Fibroblast of lung (primary cell): ENCODE measurements at regions not wholly inside any gene's neighbourhood (a gene's known extent, or its start where the extent isn't known, plus 50 kb on each side); places are given as distances from the start of the nearest gene placed in this dataset.

ENCODE experiments used
- DNase-seq, 2 donors: peaks; one replicate each; pipeline versions ENCODE4 v3.0.0 to v3.0.0-alpha.2; 2010; ENCODE audit warnings: low read depth in 2 of 2
- H2AFZ ChIP-seq: 2 replicates; pipeline ENCODE4 v1.5.1; 2012; ENCODE audit warnings: low read length, control low read depth, inconsistent platforms
- H3K27ac ChIP-seq: 2 replicates; pipeline ENCODE4 v1.5.1; 2011; ENCODE audit warnings: low read length, control low read depth; ENCODE audit not compliant: insufficient read depth
- H3K27me3 ChIP-seq: 2 replicates; pipeline ENCODE4 v1.5.1; 2011; ENCODE audit warnings: mild to moderate bottlenecking, low read length; ENCODE audit not compliant: control insufficient read depth, insufficient read depth
- H3K36me3 ChIP-seq: 2 replicates; pipeline ENCODE4 v1.5.1; 2011; ENCODE audit warnings: low read length; ENCODE audit not compliant: control insufficient read depth, insufficient read depth
- H3K4me1 ChIP-seq: 2 replicates; pipeline ENCODE4 v1.5.1; 2011; ENCODE audit warnings: low read length; ENCODE audit not compliant: control insufficient read depth, insufficient read depth; ENCODE audit errors: extremely low read depth
- H3K4me2 ChIP-seq: 2 replicates; pipeline ENCODE4 v1.5.1; 2011; ENCODE audit warnings: low read length, control low read depth; ENCODE audit not compliant: insufficient read depth; ENCODE audit errors: extremely low read depth
- H3K4me3 ChIP-seq, 4 experiments: fragments of 200-600 bp in 1 of 4; sonication (generic) in 1 of 4; replicated peaks in 1 of 4; 2 replicates each; pipeline ENCODE4 v1.5.1; 2011 to 2016; ENCODE audit warnings: low read length in 4 of 4, low read depth in 3 of 4, mild to moderate bottlenecking in 3 of 4, control low read depth in 2 of 4, inconsistent platforms in 1 of 4, mixed read lengths in 1 of 4; ENCODE audit not compliant: insufficient read depth in 1 of 4; ENCODE audit errors: control extremely low read depth in 1 of 4
- H3K79me2 ChIP-seq: 2 replicates; pipeline ENCODE4 v1.5.1; 2012; ENCODE audit warnings: mild to moderate bottlenecking, low read length, inconsistent platforms; ENCODE audit not compliant: control insufficient read depth, insufficient read depth
- H3K9ac ChIP-seq: 2 replicates; pipeline ENCODE4 v1.5.1; 2011; ENCODE audit warnings: mild to moderate bottlenecking, low read length, control low read depth; ENCODE audit not compliant: insufficient read depth
- H3K9me3 ChIP-seq: 2 replicates; pipeline ENCODE4 v1.5.1; 2012; ENCODE audit warnings: low read depth, low read length; ENCODE audit not compliant: control insufficient read depth, insufficient read depth
- H4K20me1 ChIP-seq: 2 replicates; pipeline ENCODE4 v1.5.1; 2011; ENCODE audit warnings: low read length; ENCODE audit not compliant: control insufficient read depth, insufficient read depth; ENCODE audit errors: extremely low read depth
- CTCF ChIP-seq, 2 donors: IDR thresholded peaks in 1 of 2; conservative IDR thresholded peaks in 1 of 2; 1 replicate in 1 of 2; 2 replicates in 1 of 2; pipeline ENCODE4 v1.5.1; 2011 to 2012; ENCODE audit warnings: low read length in 2 of 2, control low read depth in 1 of 2, inconsistent platforms in 1 of 2, low read depth in 1 of 2, mild to moderate bottlenecking in 1 of 2
- EZH2 ChIP-seq: IDR thresholded peaks from 2 replicates; pipeline ENCODE4 v1.5.1; 2012; ENCODE audit warnings: low read length, control low read depth, mild to moderate bottlenecking; ENCODE audit errors: missing control alignments

DNA sequence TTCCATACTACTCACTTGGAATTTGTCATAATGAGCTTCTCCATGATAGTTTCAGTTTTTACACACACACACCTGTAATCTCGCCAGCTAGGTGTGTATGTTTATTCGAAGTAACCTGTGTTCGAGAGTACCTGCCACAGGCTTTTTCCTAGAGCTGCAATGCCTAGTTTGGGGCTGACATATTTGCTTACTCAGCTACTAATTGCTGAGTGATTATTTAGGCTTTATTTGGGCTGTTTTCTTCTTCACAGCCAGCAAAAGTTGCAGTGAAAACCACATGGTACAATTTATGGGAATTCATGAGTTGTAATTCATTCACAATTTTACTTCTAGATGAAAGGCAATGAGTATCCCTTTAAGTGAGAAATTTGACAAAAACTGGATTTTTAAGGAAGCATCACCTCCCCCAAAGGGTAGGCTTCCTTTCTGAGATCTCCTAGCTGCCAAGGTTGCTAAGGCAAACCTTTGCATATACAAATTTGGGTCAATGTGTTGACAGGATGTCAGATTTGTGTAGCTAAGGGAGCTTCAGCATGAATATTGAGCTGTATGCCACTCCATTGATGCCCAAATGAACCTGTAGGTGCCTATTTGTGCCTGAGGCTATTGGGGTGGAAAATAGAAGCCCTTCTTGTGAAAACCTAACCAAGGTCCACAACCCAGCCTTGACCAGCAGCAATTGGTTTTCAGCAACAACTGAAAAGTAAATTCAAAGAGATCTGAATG is 108.7 kb upstream of the OTX2 start:
- Histone ChIP-seq H3K36me3 (no peaks in the 10 kb centered on the region), H3K4me1 (no peaks in the 10 kb centered on the region), H3K79me2 (no peaks in the 10 kb centered on the region), H3K9me3 (no peaks in the 10 kb centered on the region), H3K27ac (no peak overlapping the region), H2AFZ (no peak overlapping the region), H3K27me3 (no peaks in the 10 kb centered on the region), H3K4me3 (no peak overlapping the region), H3K4me2 (no peak overlapping the region), H3K9ac (no peak overlapping the region), H4K20me1 (no peaks in the 10 kb centered on the region)
- no peak for DNase-seq
- TF ChIP-seq EZH2: no peak
- TF ChIP-seq CTCF (conservative IDR thresholded peaks at IDR 0.05 in 1 of 2, IDR thresholded peaks at IDR 0.05 in 1 of 2; ENCODE audit: low read depth in 1 of 2, low read length in 2 of 2): no peak

DNA sequence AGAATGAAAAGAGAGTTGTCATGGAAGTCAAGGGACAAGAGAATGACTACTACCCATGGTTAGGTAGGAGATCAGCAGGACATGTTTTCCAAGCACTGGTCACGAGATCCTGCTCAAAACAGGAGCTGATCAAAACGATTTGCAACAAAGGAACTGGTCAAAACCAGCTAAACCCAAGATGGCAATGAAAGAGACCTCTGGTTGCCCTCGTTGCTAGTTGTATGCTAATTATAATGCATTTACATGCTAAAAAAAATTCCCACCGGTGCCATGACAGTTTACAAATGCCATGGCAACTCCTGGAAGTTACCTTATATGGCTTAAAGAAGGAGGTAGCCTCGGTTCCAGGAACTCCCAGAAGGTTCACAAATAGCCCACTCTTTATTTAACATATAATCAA is 95.0 kb upstream of the OTX2 start:
- Histone ChIP-seq H3K9me3 (no peaks in the 10 kb centered on the region), H3K4me1 (no peaks in the 10 kb centered on the region), H3K27ac (no peak overlapping the region), H3K9ac (no peak overlapping the region), H3K27me3 (no peaks in the 10 kb centered on the region), H3K79me2 (no peaks in the 10 kb centered on the region), H2AFZ (no peak overlapping the region), H3K4me3 (no peak overlapping the region), H4K20me1 (no peaks in the 10 kb centered on the region), H3K36me3 (no peaks in the 10 kb centered on the region), H3K4me2 (no peak overlapping the region)
- no peak for TF ChIP-seq CTCF (conservative IDR thresholded peaks at IDR 0.05 in 1 of 2, IDR thresholded peaks at IDR 0.05 in 1 of 2; ENCODE audit: low read depth in 1 of 2, low read length in 2 of 2)
- no peak for TF ChIP-seq EZH2
- no peak for DNase-seq

DNA sequence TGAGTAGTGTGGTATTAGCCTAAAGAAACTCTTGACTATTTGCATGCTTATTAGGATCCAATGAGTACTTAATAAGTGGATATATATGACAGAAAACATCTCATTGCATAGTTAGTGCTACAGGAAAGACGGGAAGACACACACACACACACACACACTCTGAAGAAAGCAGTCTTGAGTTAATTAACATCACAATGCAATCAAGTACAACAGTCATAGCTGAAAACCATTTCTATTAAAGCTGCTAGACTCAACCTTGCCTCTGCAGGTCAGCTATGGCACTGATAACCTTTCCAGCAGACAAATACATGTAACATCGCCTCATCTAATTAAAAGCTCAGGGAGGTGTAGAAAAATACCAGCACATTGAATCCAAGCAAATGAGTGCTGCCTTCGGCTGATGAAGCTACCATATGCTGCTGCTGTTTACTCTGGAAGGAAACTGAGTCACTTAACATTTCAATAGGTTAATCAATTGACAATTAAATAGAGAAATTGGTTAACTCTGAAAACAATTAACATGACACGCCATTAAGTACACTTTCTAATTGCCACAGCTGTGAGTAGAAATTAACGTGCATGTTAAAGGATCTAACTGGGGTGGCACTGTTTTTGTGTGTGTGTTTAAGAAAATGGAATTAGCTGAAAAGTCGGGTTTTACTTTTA is 93.2 kb upstream of the OTX2 start:
- TF ChIP-seq EZH2 (no peak), CTCF (conservative IDR thresholded peaks at IDR 0.05 in 1 of 2, IDR thresholded peaks at IDR 0.05 in 1 of 2; ENCODE audit: low read depth in 1 of 2, low read length in 2 of 2) (no peak)
- Histone ChIP-seq H2AFZ (no peak overlapping the region), H3K27ac (no peak overlapping the region), H4K20me1 (no peaks in the 10 kb centered on the region), H3K27me3 (no peaks in the 10 kb centered on the region), H3K9ac (no peak overlapping the region), H3K9me3 (no peaks in the 10 kb centered on the region), H3K4me1 (no peaks in the 10 kb centered on the region), H3K4me3 (no peak overlapping the region), H3K36me3 (no peaks in the 10 kb centered on the region), H3K4me2 (no peak overlapping the region), H3K79me2 (no peaks in the 10 kb centered on the region)
- DNase-seq: no peak
